DND-41 (cell line): ENCODE measurements at regions not wholly inside any gene's neighbourhood (a gene's known extent, or its start where the extent isn't known, plus 50 kb on each side); places are given as distances from the start of the nearest gene placed in this dataset.

ENCODE experiments used
- ATAC-seq: fragments of 200-7000 bp; cut with Tn5 transposase; 3 replicates; pipeline ENCODE4 v1.9.1; 2021; ENCODE audit warnings: low read depth; ENCODE audit not compliant: insufficient read depth
- DNase-seq: peaks from one replicate; pipeline ENCODE4 v3.0.0-alpha.2; 2020
- H2AFZ ChIP-seq: 2 replicates; pipeline ENCODE4 v1.6.0; 2012; ENCODE audit warnings: low read depth, low read length
- H3K27ac ChIP-seq: 2 replicates; pipeline ENCODE4 v1.5.1; 2012; ENCODE audit warnings: low read length, inconsistent platforms
- H3K27me3 ChIP-seq: fragments of 200-600 bp; sonication (generic); 2 replicates; pipeline ENCODE4 v1.6.0; 2012; ENCODE audit warnings: low read length, mild to moderate bottlenecking, inconsistent platforms; ENCODE audit not compliant: insufficient read depth, poor library complexity
- H3K36me3 ChIP-seq: 2 replicates; pipeline ENCODE4 v1.5.1; 2012; ENCODE audit warnings: low read length, inconsistent platforms; ENCODE audit not compliant: insufficient read depth
- H3K4me1 ChIP-seq: 2 replicates; pipeline ENCODE4 v1.5.1; 2012; ENCODE audit warnings: mild to moderate bottlenecking, low read length; ENCODE audit not compliant: insufficient read depth
- H3K4me2 ChIP-seq: 2 replicates; pipeline ENCODE4 v1.6.0; 2012; ENCODE audit warnings: mild to moderate bottlenecking, moderate library complexity, low read length, inconsistent platforms; ENCODE audit not compliant: insufficient read depth
- H3K4me3 ChIP-seq, 2 experiments: fragments of 200-600 bp in 1 of 2; shearing (Covaris generic) in 1 of 2; 2 replicates each; pipeline ENCODE4 v1.5.1; 2012 to 2016; ENCODE audit warnings: inconsistent platforms in 2 of 2, low read length in 2 of 2, mild to moderate bottlenecking in 2 of 2, low read depth in 1 of 2, moderate library complexity in 1 of 2
- H3K79me2 ChIP-seq: 2 replicates; pipeline ENCODE4 v1.6.0; 2012; ENCODE audit warnings: low read length, inconsistent platforms; ENCODE audit not compliant: insufficient read depth
- H3K9ac ChIP-seq: 2 replicates; pipeline ENCODE4 v1.6.0; 2012; ENCODE audit warnings: low read depth, mild to moderate bottlenecking, inconsistent platforms, low read length, moderate library complexity
- H3K9me3 ChIP-seq: 2 replicates; pipeline ENCODE4 v1.5.1; 2012; ENCODE audit warnings: low read length, moderate library complexity, mild to moderate bottlenecking, inconsistent platforms; ENCODE audit not compliant: insufficient read depth, severe bottlenecking
- H4K20me1 ChIP-seq: 2 replicates; pipeline ENCODE4 v1.6.0; 2012; ENCODE audit warnings: low read length; ENCODE audit not compliant: insufficient read depth
- EZH2 ChIP-seq: IDR thresholded peaks from 3 replicates; pipeline ENCODE4 v1.6.1; 2012; ENCODE audit warnings: borderline replicate concordance, low read depth, mild to moderate bottlenecking, moderate library complexity, low read length, inconsistent platforms; ENCODE audit not compliant: severe bottlenecking
- TF ChIP-seq, protein P1 (sequence below): IDR thresholded peaks from 2 replicates; pipeline ENCODE4 v1.5.1; 2012; ENCODE audit warnings: borderline replicate concordance, low read length, moderate library complexity, mild to moderate bottlenecking; ENCODE audit not compliant: poor library complexity, severe bottlenecking; ENCODE audit errors: extremely low read depth

DNA sequence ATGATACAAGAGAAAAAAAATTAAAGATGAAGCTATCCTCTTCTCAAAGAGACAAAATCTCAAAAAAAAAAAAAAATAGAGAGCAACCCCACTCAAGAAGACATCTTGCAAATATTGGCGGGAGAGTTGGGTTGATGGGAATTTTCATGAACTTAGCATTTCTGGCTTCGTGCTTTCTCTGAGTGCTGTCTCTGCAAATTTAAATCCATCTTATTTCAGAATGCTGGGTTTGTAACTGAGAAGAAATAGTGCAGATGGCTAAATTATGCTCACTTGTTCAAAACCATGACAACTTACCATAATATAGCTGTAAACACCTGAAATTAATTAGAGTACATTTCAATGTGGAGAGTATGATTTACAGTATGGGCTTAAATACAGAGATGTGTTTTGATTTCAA is 484.8 kb upstream of the CELF2 start:
- TF ChIP-seq, protein P1, sequence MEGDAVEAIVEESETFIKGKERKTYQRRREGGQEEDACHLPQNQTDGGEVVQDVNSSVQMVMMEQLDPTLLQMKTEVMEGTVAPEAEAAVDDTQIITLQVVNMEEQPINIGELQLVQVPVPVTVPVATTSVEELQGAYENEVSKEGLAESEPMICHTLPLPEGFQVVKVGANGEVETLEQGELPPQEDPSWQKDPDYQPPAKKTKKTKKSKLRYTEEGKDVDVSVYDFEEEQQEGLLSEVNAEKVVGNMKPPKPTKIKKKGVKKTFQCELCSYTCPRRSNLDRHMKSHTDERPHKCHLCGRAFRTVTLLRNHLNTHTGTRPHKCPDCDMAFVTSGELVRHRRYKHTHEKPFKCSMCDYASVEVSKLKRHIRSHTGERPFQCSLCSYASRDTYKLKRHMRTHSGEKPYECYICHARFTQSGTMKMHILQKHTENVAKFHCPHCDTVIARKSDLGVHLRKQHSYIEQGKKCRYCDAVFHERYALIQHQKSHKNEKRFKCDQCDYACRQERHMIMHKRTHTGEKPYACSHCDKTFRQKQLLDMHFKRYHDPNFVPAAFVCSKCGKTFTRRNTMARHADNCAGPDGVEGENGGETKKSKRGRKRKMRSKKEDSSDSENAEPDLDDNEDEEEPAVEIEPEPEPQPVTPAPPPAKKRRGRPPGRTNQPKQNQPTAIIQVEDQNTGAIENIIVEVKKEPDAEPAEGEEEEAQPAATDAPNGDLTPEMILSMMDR = no peak
- TF ChIP-seq EZH2 = no peak
- Histone ChIP-seq H3K9ac (no peak overlapping the region), H3K9me3 (no peaks in the 10 kb centered on the region), H4K20me1 (no peaks in the 10 kb centered on the region), H3K36me3 (no peaks in the 10 kb centered on the region), H3K4me2 (no peak overlapping the region), H2AFZ (no peak overlapping the region), H3K4me1 (no peaks in the 10 kb centered on the region), H3K4me3 (no peak overlapping the region), H3K79me2 (no peaks in the 10 kb centered on the region), H3K27me3 (no peaks in the 10 kb centered on the region), H3K27ac (no peak overlapping the region)
- DNase-seq = no peak
- ATAC-seq = no peak

DNA sequence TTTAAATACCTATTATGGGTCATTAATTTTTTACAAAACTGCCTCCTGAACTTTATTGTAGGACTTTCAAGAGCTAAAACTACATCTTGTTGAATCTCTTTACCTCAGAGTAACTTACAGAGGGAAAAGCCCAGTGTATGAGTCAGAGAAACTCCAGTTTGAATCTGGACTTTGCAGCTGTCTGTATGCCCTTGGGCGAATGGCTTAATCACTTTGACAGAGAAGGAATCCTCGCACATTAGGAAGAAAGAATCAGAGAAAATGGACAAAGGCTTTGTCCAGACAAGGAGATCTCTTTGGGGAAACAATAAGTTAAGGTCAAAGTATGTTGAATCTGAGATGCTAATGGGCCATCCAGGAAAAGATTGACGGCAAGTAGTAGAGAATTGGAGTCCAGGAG is 484.2 kb upstream of the CELF2 start:
- DNase-seq = no peak
- Histone ChIP-seq H3K36me3 (no peaks in the 10 kb centered on the region), H3K27me3 (no peaks in the 10 kb centered on the region)

DNA sequence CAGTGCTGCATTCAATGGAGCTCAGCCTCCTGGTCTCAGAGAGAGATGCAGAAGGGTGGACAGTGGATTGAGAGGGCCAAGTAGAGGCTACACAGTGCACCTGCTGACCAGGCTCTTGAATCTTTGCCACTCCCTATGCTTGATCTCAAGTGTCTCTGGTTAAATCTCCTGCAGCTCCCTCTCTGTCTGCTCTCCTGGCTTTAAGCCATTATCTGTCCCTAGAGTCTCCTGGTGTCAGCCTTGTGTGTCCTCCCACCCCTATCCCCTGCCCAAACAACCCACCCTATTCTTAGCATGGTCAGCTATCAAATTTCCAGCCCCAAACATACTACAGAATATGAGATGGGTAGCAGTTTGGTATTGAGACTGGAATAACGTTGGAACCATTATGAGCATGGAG is 479.3 kb upstream of the CELF2 start:
- no peaks in the 10 kb centered on the region for H3K36me3 ChIP-seq
- TF ChIP-seq, protein P1 = no peak
- TF ChIP-seq EZH2 = no peak

More for the DNA sequence above, 484.2 kb upstream of the CELF2 start:
- TF ChIP-seq, protein P1 = no peak
- no peak for TF ChIP-seq EZH2
- H3K27ac ChIP-seq = no peak overlapping the region
- no peak overlapping the region for H3K4me2 ChIP-seq
- no peak overlapping the region for H3K9ac ChIP-seq
- no peaks in the 10 kb centered on the region for H3K79me2 ChIP-seq
- no peak overlapping the region for H3K4me3 ChIP-seq
- no peaks in the 10 kb centered on the region for H4K20me1 ChIP-seq
- H3K9me3 ChIP-seq = no peaks in the 10 kb centered on the region
- ATAC-seq = no peak
- H3K4me1 ChIP-seq = no peaks in the 10 kb centered on the region
- H2AFZ ChIP-seq = no peak overlapping the region

DNA sequence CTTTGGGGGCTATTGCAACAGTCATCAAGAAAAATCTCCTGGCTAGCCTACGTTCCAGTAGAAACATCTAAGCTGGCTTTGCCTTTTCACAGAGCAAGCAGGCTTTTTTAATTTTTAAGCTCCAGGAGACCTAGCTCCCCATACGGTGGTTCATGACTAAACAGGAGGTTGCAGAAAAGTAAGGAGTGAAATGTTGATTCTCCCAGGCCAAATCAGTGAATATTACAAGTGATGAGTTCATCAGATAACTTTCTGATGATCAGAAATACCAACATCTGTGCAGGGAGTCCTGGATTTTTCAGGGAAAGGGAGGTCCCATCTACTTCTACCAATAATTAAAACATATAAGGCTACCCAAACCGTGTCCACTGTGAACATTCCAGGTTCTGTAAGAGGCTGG is 477.3 kb upstream of the CELF2 start:
- Histone ChIP-seq H3K79me2 (no peaks in the 10 kb centered on the region), H3K27ac (no peak overlapping the region), H3K4me1 (no peaks in the 10 kb centered on the region), H3K4me3 (no peak overlapping the region), H3K4me2 (no peak overlapping the region), H4K20me1 (no peaks in the 10 kb centered on the region), H3K27me3 (no peaks in the 10 kb centered on the region), H3K36me3 (no peaks in the 10 kb centered on the region), H3K9me3 (no peaks in the 10 kb centered on the region), H2AFZ (no peak overlapping the region), H3K9ac (no peak overlapping the region)
- DNase-seq = no peak
- no peak for TF ChIP-seq EZH2
- TF ChIP-seq, protein P1 = no peak
- ATAC-seq = no peak

More for the DNA sequence above, 479.3 kb upstream of the CELF2 start:
- H3K79me2 ChIP-seq = no peaks in the 10 kb centered on the region
- no peaks in the 10 kb centered on the region for H3K4me1 ChIP-seq
- H3K4me3 ChIP-seq = no peak overlapping the region
- H4K20me1 ChIP-seq = no peaks in the 10 kb centered on the region
- no peak overlapping the region for H3K9ac ChIP-seq
- H3K27ac ChIP-seq = no peak overlapping the region
- DNase-seq (no peak), ATAC-seq (no peak)
- no peak overlapping the region for H3K4me2 ChIP-seq
- no peaks in the 10 kb centered on the region for H3K27me3 ChIP-seq
- H3K9me3 ChIP-seq = no peaks in the 10 kb centered on the region
- H2AFZ ChIP-seq = no peak overlapping the region
